ENCODE measurements at regions not wholly inside any gene's neighbourhood (a gene's known extent, or its start where the extent isn't known, plus 50 kb on each side); places are given as distances from the start of the nearest gene placed in this dataset.
"Not testable (repeated sequence)": the region's sequence is repeated elsewhere in the genome, so short reads cannot be mapped to it uniquely, and the experiment has no call there.

- no peak for DNase-seq
- intact Hi-C loops (cut with DNase I), result no loop called here
Observed at GRCh38 chrX:95218976-95219375, 1465.7 kb upstream of the DIAPH2 start.

GRCh38 chrX:95248386-95248785 lies 1436.3 kb upstream of the DIAPH2 start:
- intact Hi-C loops (cut with DNase I), result no loop called here
- no peak for DNase-seq

GRCh38 chrX:95290455-95290854 lies 1394.2 kb upstream of the DIAPH2 start:
- intact Hi-C loops (cut with DNase I), result no loop called here
- DNase-seq, result no peak

GRCh38 chrX:95291561-95291960 lies 1393.1 kb upstream of the DIAPH2 start:
- no peak for DNase-seq
- intact Hi-C loops (cut with DNase I), result no loop called here

GRCh38 chrX:95318882-95319281 lies 1365.8 kb upstream of the DIAPH2 start:
- DNase-seq, result no peak
- intact Hi-C loops (cut with DNase I), result no loop called here

- no peak for DNase-seq
- intact Hi-C loops (cut with DNase I), result no loop called here
Observed at GRCh38 chrX:95325185-95325584, 1359.5 kb upstream of the DIAPH2 start.

GRCh38 chrX:95330292-95330691 lies 1354.3 kb upstream of the DIAPH2 start:
- no peak for DNase-seq
- intact Hi-C loops (cut with DNase I), result no loop called here

- DNase-seq, result no peak
- intact Hi-C loops (cut with DNase I), result no loop called here
Observed at GRCh38 chrX:95332530-95332929, 1352.1 kb upstream of the DIAPH2 start.

- DNase-seq, result no peak
- intact Hi-C loops (cut with DNase I), result no loop called here
Observed at GRCh38 chrX:95346856-95347255, 1337.8 kb upstream of the DIAPH2 start.

- intact Hi-C loops (cut with DNase I), result no loop called here
- no peak for DNase-seq
Observed at GRCh38 chrX:95350774-95351488, 1333.7 kb upstream of the DIAPH2 start.

GRCh38 chrX:95367286-95367685 lies 1317.4 kb upstream of the DIAPH2 start:
- intact Hi-C loops (cut with DNase I), result no loop called here
- no peak for DNase-seq

GRCh38 chrX:95382799-95383198 lies 1301.8 kb upstream of the DIAPH2 start:
- no peak for DNase-seq
- intact Hi-C loops (cut with DNase I), result no loop called here

GRCh38 chrX:95383778-95384177 lies 1300.9 kb upstream of the DIAPH2 start:
- intact Hi-C loops (cut with DNase I), result no loop called here
- DNase-seq, result no peak

GRCh38 chrX:95427389-95427788 lies 1257.3 kb upstream of the DIAPH2 start:
- intact Hi-C loops (cut with DNase I), result no loop called here

GRCh38 chrX:95435198-95435597 lies 1249.4 kb upstream of the DIAPH2 start:
- no peak for DNase-seq
- intact Hi-C loops (cut with DNase I), result no loop called here

More at GRCh38 chrX:95427389-95427788, 1257.3 kb upstream of the DIAPH2 start:
- no peak for DNase-seq

GRCh38 chrX:95441836-95442235 lies 1242.8 kb upstream of the DIAPH2 start:
- intact Hi-C loops (cut with DNase I), result no loop called here
- DNase-seq, result no peak

- no peak for DNase-seq
- intact Hi-C loops (cut with DNase I), result no loop called here
Observed at GRCh38 chrX:95484781-95485180, 1199.9 kb upstream of the DIAPH2 start.

- DNase-seq, result no peak
- intact Hi-C loops (cut with DNase I), result no loop called here
Observed at GRCh38 chrX:95505721-95506120, 1178.9 kb upstream of the DIAPH2 start.

- DNase-seq, result no peak
- intact Hi-C loops (cut with DNase I), result no loop called here
Observed at GRCh38 chrX:95509474-95509873, 1175.2 kb upstream of the DIAPH2 start.

GRCh38 chrX:95524018-95524417 lies 1160.6 kb upstream of the DIAPH2 start:
- DNase-seq, result peak in 1 of 10 donors; percentile 50
- intact Hi-C loops (cut with DNase I), result not testable (repeated sequence)

- intact Hi-C loops (cut with DNase I), result no loop called here
- no peak for DNase-seq
Observed at GRCh38 chrX:95536111-95536510, 1148.5 kb upstream of the DIAPH2 start.

GRCh38 chrX:95536661-95537060 lies 1148.0 kb upstream of the DIAPH2 start:
- DNase-seq, result no peak
- intact Hi-C loops (cut with DNase I), result no loop called here

GRCh38 chrX:95539041-95539440 lies 1145.6 kb upstream of the DIAPH2 start:
- no peak for DNase-seq
- intact Hi-C loops (cut with DNase I), result no loop called here

All from posterior cingulate gyrus (tissue), 11 donors.